GM18870 (cell line): ENCODE measurements at regions not wholly inside any gene's neighbourhood (a gene's known extent, or its start where the extent isn't known, plus 50 kb on each side); places are given as distances from the start of the nearest gene placed in this dataset.

Source experiments
- ATAC-seq: cut with Tn5 transposase; IDR thresholded peaks from one replicate; pipeline ENCODE4 v1.9.1; 2021; ENCODE audit warnings: moderate library complexity; ENCODE audit not compliant: unreplicated experiment

DNA sequence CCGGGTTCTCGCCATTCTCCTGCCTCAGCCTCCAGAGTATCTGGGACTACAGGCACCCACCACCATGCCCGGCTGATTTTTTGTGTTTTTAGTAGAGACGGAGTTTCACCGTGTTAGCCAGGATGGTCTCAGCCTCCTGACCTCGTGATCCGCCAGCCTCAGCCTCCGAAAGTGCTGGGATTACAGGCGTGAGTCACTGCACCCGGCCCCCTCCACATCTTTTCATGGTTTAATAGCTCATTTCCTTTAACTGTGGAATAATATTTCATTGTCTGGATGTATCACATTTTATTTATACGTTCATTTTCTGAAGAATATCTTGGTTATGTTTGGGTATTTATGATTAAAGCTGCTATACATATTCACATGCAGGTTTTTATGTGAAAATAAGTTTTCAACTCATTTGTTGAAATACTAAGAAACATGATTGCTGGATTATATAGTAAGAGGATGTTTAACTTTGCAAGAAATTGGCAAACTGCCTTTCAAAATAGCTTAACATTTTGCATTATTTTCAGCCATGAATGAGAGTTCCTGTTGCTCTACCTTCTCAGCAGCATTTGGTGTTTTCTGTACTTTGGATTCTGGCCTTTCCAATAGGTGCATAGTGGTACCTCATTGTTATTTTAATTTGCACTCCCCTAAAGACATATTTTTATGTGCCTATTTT, 591.9 kb downstream of the TECRL start:
- ATAC-seq: no peak

DNA sequence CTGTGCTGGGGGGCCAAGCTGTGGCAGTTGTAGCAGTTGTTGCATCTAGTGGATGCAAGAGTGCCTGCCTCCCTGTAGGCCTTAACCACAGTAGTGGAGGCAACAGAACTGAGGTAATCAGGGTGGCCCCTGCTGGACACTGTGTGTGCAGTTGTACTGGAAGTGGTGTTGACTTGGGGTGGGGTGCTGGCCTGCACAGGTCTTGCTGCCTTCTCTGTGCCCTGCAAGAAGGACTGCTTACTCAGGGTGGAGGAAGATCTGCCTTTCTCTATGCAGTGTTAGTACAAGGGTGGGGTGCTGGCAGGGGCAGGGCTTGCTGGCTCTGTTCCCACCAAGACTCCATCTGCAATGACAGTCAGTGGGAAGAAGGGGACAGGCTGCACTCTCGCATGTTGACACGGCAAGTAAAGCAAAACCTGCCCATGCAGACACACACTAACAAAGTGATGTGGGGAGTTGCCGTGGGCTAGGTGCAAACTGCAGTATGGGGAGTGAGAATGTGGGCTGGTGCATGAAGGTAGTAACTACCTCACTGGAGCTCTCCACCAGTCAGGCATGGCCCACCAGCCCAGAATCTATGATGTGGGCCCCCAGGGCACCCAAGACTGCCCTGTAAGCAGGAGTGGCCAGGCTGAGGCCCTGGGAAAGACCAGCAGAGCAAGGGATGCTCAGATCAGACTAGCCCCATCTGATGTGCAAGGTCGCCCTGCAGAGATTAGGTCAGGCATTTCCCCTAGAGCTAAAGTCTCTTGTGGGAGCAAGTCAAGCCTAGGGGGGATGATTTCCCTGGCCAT, 594.9 kb downstream of the TECRL start:
- no peak for ATAC-seq

DNA sequence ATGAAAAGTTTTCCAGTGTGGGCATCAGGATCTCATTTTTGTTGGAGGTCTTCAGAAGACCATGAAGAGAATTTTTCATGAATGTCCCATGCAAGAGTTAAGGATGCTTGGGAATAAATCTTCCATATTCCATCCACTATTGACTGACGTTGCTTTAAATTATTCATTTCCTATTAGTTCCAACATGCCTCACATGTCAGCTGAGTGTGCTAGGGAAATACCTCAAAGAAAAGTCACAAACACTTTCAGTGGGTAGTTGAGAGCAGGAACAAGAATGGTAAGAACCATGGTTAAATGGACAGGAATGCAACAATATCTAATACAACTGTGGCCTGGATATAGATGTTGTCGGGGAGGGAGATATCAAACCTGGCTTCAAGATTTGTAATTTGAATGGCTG, 610.1 kb downstream of the TECRL start:
- no peak for ATAC-seq

DNA sequence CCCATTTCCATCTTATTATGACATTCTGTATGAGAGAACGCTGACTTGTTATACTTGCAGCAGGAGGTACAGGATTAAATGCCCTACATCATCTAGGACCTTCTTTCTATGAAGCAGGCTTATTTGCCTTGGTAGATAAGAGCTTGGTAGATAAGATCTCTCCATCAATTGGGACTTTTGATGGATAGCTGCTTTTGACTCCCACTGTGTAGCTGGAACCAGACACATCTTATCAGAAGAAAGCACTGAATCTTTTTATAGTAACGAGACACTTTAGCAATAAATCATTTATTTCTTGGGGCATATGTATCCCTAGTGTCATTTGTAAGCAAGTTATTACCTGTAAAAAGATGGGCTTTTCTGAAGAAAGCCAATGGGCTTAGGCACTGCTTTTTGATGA, 613.9 kb downstream of the TECRL start:
- ATAC-seq: no peak

DNA sequence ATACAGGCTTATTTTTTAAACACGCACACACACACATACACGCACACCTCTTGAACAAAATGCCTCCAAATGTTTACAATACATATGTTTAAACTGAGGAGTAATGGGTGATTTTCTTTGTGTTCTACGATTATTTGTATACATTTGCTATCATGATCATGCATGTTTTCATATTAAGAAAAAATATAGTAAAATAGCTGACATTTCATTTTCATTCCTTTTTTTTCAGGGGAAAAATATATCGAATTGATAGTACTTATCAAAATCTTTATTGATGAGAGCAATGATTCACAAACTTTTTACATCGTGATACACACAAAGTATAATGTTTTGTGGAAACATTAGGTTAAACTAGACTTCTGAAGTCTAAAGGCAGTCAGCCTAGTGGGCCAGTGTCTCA, 618.9 kb downstream of the TECRL start:
- no peak for ATAC-seq

DNA sequence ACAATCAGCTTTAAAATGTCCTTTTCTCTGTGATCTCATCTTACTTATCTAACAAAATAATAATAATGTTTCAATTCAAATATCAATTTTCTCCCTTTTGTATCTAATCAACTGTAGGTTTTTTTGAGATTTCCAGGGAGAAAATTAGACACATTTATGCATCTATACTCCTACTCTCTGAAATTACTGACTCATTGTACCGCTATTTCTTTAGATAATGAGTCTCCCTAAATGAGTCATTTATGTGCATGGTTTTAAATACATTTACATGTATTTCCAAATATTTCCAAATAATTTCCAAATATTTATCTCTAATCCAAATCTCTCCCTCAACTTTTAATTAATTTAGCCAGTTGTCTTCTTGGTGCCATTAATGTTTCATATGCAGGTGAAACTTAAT, 621.0 kb downstream of the TECRL start:
- ATAC-seq: no peak

DNA sequence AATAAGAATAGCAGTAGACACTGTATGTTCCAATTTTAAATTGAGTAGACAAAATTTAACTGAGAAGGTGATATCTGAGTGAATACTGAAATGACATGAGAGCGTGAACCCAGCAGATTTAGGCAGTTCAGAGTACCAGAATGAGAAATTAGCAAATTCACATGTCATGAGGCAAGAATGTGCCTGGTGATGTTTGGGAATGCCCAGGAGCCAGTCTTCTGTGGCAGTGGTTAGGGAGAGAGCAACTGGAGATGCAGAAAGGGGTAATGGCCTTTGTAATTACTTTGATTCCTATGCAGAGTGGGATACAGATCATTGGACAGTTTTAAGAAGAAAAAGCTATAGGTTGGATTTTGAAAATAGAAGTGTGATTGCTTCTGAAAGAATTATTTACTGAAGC, 621.9 kb downstream of the TECRL start:
- no peak for ATAC-seq

DNA sequence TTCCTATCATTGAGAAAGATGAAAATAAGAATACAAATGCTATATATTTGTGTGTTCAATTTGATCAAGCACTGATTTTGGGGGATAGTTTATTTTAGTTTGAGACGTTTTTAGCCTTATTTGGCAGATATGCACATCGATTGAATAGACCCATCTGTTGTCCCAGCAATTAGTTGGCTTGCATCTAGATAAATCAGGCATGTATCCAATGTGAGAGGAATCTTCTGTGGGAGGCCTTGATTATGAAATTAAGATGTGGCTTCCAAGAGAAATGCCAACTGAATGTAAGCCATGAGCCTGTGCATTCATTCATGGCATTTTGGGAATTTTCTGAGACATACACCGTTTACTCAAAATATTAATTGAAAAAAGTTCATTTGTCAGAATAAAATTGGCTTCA, 623.1 kb downstream of the TECRL start:
- no peak for ATAC-seq

DNA sequence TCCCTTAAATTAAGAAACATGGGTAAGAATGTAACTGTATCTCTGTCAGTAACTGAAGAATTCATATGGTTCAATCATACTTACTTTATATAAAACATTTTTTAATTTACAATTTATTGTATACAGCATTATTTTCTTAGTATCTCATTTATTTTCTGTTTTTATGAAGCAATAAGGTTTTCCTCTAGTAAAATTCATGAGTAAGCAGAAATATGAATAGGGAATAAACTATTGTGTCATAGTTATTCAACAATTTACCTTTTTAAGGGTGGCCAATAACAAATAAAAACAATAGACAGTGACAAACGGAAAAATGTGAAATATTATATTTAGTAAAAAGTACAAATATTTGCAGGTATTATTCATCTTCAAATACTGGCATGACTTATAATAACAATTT, 624.4 kb downstream of the TECRL start:
- ATAC-seq: no peak

DNA sequence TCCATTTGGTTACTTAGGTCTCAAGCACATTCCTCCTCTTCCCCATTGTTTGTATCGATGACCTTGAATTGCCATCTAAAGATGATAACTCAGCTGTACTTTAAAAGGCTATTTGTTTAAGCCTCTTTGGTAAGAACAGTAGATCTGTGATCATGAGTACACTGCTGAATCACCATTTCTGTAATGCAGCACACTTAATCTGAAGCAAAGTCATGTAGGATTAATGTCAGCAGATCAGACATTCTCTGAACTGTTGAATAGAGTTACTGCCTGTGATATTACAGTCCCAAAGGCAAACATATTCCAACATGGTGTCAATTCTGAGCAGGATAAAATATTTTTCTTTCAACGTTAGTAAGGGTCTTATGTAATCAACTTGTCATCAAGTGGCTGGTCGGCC, 631.6 kb downstream of the TECRL start:
- ATAC-seq: no peak

DNA sequence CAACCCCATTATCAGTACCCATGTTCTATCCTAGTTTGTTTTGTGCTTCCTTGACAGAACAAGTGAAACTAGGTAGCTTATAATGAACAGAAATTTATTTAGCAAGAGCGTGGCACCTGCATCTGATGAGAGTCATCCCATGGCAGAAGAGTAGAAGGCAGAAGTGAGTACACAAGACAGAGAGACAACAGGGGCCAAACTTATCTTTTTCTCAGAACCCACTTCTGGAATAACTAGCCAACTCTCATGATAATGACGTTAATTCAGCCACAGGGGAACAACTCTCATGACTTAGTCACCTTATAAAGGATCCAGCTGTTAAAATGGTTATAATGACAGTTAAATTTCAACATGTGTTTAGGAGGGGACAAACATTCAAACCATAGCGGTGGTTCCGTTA, 644.9 kb downstream of the TECRL start:
- ATAC-seq: no peak

DNA sequence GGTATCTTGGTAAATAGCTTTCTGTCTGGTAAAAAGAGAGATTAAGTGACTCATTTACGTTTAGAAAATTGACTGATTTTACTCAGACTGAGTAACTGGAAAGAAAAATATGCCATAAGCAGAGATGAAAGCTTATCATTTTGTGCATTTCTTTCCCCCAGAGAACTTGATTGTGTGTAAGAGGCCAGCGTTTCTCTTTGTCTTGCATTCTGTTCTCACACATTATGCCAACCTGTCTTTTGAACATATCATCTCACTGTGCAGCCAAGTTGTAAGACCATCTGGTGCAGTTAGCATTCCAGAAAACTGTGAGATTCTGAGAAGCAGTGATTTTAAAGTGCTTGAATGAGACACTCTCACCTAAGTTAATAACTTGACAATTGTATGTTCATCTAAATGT, 651.3 kb downstream of the TECRL start:
- ATAC-seq: no peak

DNA sequence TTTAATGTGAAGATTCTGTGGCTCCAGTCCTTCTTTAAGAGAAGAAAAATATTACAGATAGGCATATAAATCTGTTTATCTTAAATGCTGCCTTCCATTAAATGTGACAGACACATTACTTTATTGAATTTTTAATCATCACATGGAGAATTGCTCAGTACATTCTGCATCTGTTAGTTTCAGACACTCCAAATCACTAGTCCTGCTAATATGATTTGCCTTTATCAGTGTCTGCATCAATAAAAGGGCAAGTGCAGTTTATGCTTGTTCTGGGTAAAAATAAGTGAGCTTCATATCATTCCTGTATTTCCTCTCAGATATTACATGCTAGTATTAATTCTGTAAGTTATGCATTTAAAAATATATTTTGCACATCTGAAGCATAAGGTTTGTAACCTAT, 666.4 kb downstream of the TECRL start:
- no peak for ATAC-seq

DNA sequence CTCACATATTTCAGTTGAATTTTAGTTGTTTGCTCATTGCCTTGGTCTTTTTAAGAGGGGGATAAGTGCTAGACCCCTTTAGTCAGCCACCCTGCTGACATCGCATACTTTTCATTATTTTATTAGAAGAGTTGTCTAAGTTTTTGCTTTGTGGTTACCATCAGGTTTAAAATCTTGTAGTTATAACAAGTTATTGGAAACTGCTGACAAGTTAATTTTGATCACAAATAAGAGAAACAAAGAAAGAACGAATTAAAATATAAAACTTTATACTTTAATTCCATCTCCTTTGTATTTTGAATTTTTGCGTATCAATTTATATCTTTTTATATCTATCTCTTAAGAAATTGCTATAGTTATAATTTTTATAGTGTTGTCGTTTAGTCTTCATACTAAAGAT, 679.7 kb downstream of the TECRL start:
- no peak for ATAC-seq

DNA sequence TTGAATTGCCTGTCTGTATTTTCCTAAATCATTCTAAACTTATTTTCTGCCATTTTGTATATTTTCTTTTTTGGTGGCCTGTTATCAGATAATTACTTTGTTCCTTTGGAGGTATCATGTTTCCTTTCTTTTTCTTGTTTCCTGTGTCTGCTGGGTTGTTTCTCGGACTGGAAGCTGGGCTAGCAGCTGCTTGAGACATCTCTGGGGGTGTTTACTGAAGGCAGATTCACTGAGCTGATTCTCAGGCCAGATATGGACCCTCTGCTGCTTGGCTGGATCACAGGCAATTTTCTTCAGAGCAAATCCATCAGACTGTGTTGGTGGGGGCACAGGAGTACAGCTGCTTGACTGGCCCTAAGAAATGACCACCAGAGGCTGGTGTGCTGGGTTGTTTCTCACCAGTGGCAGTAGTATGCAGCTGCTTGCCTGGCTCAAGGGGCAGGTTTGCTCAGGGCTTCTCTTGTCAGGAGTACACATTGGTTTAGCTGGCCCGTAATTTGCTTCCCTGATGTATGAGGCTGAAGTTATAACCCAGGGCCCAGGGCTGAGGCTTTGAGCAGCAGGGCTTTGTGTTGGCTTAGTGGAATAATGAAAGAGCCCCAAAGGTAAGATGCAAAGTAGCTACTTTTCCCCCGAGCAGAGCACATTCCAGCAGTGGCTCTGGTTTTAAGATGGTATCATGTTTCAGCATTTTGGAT, 680.6 kb downstream of the TECRL start:
- ATAC-seq: no peak

DNA sequence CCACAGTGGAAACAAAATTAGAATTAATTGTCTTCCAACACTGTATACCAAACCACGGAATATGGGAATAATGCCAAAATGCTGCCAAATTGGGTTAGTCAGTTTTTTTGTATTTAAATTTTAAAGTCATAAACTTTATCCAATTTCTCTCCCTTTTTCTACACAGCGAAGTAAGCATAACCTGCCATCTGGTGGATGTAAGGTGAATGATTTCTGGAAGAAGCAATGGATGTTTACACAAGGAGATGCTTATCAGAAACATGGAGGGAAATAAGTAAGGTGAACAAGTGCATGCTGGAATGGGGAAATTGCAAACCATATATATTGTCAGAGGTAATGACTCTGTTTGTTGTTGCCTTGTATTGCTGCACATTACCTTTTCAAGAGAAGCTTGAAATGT, 691.9 kb downstream of the TECRL start:
- no peak for ATAC-seq

DNA sequence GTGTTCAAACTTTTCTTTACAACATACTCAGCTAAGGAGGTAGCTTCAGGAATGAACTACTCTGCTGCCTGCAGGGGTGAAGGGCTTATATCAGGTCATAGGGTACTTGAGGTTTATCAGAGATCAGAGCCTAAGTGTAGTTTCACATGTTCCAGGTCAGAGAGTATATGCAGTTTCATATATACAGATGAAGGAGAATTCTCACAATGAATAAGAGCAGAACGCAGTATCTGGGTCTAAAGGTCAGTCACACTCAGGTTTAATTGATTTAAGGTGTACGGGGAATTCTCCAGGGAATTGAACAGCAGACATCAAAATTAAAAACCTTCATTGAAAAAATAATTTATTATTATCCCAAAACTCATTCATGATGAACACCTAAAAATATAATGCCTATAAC, 700.6 kb downstream of the TECRL start:
- ATAC-seq: no peak

DNA sequence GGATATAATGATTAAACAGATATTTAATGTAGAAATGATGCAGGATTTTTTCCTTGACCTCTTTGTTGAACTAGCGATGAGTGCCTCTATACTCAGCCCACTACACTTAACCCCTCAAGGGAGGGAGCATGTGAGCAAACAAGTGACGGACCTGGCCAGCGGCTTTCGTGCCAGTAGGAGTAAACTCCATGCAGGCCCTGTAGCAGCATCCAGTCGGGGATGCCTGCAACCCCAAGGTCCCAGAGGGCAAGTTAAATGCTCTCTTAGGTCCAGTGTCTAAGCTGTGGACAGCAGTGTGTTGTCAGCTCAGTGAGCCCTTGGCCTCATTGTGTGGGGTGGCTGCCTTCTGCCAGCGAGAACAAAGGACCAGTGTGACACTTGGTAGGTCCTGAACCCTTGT, 708.7 kb downstream of the TECRL start:
- no peak for ATAC-seq

DNA sequence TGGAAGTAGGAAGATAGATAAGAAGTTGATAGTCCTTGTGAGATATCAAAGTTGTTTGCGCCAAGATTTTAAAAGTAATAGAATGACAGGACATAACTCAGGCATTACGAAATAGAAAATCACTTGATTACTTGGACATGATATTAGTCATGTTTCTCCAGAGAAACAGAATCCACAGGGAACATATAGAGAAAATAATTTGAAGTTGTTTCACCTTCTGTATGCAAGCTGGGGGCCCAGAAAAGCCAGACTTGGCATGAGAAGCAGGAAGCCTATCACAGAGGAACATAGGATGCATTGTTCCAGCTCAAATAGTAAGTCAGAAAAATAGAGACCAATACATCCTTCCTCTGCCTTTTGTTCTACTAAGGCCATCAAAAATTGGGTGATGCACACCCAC, 715.9 kb downstream of the TECRL start:
- ATAC-seq: no peak

DNA sequence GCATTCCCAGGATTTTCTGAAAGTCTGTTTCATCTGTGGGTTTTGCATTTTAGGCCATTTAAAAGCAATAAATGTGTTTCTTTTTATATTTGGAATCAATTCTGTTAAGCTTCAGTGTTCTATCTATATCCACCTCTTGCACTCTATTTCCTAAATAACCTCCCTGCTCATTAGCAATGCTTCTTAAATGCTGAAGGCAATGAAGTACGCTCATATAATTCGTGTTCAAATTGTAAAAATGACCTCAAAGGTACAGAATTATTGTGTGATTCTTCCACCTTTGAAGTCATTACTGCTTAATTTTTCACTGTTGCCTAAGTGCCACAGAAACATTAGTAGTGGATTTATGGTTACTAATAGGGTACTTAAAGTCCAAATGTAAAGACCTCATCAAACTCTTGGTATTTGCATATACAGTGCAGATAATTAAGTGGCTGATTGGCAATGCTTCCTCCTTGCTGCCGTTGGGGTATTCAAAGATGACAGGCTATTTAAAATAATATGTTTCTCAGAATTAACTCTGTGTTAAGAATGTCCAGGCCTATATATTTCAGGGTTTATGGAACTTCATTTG, 730.8 kb downstream of the TECRL start:
- no peak for ATAC-seq

DNA sequence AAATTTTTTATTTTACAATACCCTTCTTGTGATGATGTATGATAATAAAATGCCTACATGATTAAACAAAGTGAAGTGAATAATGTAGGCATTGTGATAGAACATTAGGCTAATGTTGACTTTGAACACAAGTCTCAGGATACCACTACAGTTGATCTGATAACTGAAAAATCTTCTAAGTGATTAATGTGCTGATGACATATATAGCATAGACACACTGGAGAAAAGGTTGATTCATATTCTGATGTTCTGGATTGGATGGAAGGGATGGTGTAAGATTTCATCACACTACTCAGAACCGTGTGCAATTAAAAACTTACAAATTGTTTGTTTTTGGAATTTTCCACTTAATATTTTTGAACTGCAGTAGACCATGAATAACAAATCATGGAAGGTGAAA, 738.5 kb downstream of the TECRL start:
- ATAC-seq: no peak

DNA sequence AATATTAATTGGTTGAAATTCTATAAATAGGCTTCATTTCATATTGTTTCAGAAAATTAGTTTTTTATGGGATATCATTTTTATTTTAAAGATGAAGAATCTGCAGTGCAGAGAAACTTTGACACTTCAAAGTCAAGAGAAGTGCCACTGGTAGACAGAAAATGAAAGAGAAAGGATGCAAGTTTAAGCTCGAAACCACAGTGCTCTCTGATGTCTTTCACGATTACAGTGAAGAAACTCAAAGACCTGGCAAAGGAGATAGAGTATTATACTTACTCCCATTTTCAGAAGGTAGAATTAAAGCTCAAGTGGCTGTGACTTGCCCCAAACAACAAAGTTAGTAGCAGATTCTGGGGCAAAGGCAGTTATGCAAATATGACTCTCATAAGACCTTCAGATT, 745.4 kb downstream of the TECRL start:
- ATAC-seq: peak; percentile 86
